Astrocyte (in vitro differentiated cells and primary cell): ENCODE measurements at regions not wholly inside any gene's neighbourhood (a gene's known extent, or its start where the extent isn't known, plus 50 kb on each side); places are given as distances from the start of the nearest gene placed in this dataset.

Experiments used
- DNase-seq: peaks from one replicate; pipeline ENCODE4 v3.0.0-alpha.2; 2010; ENCODE audit warnings: low read depth
- FAIRE-seq: peaks from 2 replicates; lab custom pipeline; 2011; peaks lifted over from hg19 to GRCh38; lab: Jason Lieb, UNC
- H2AFZ ChIP-seq: 2 replicates; pipeline ENCODE4 v1.6.0; 2012; ENCODE audit warnings: low read depth, low read length, inconsistent platforms
- H3K27ac ChIP-seq: 2 replicates; pipeline ENCODE4 v1.5.1; 2011; ENCODE audit warnings: low read depth, low read length, inconsistent platforms
- H3K27me3 ChIP-seq: 2 replicates; pipeline ENCODE4 v1.6.0; 2011; ENCODE audit warnings: low read length, inconsistent platforms; ENCODE audit not compliant: insufficient read depth
- H3K36me3 ChIP-seq: 2 replicates; pipeline ENCODE4 v1.5.1; 2011; ENCODE audit warnings: low read length, inconsistent platforms; ENCODE audit not compliant: insufficient read depth
- H3K4me1 ChIP-seq: 2 replicates; pipeline ENCODE4 v1.5.1; 2011; ENCODE audit warnings: low read length, inconsistent platforms; ENCODE audit not compliant: insufficient read depth
- H3K4me2 ChIP-seq: 2 replicates; pipeline ENCODE4 v1.6.0; 2012; ENCODE audit warnings: low read length, inconsistent platforms
- H3K4me3 ChIP-seq: 2 replicates; pipeline ENCODE4 v1.5.1; 2011; ENCODE audit warnings: low read depth, mild to moderate bottlenecking, low read length, inconsistent platforms; ENCODE audit not compliant: insufficient read depth
- H3K79me2 ChIP-seq: 2 replicates; pipeline ENCODE4 v1.6.0; 2012; ENCODE audit warnings: mild to moderate bottlenecking, low read length, inconsistent platforms; ENCODE audit not compliant: insufficient read depth
- H3K9ac ChIP-seq: 2 replicates; pipeline ENCODE4 v1.6.0; 2012; ENCODE audit warnings: mild to moderate bottlenecking, low read length, inconsistent platforms
- H3K9me3 ChIP-seq: 2 replicates; pipeline ENCODE4 v1.5.1; 2012; ENCODE audit warnings: low read depth, mild to moderate bottlenecking, low read length, inconsistent platforms; ENCODE audit not compliant: insufficient read depth
- H4K20me1 ChIP-seq: 2 replicates; pipeline ENCODE4 v1.6.0; 2012; ENCODE audit warnings: low read length, inconsistent platforms; ENCODE audit not compliant: insufficient read depth
- H3K27ac Mint-ChIP-seq: one replicate; pipeline ENCODE4 v1.8.0; 2021; ENCODE audit warnings: mild to moderate bottlenecking, mixed read lengths; ENCODE audit not compliant: unreplicated experiment
- H3K27me3 Mint-ChIP-seq: one replicate; pipeline ENCODE4 v1.8.0; 2021; ENCODE audit warnings: low read depth, mixed read lengths; ENCODE audit not compliant: unreplicated experiment
- H3K36me3 Mint-ChIP-seq: one replicate; pipeline ENCODE4 v1.8.0; 2021; ENCODE audit warnings: low read depth, mixed read lengths; ENCODE audit not compliant: unreplicated experiment
- H3K4me1 Mint-ChIP-seq: one replicate; pipeline ENCODE4 v1.8.0; 2021; ENCODE audit warnings: low read depth, mixed read lengths; ENCODE audit not compliant: unreplicated experiment
- H3K4me3 Mint-ChIP-seq: one replicate; pipeline ENCODE4 v1.8.0; 2021; ENCODE audit warnings: mild to moderate bottlenecking, moderate library complexity, mixed read lengths; ENCODE audit not compliant: unreplicated experiment
- H3K9me3 Mint-ChIP-seq: one replicate; pipeline ENCODE4 v1.8.0; 2021; ENCODE audit warnings: mild to moderate bottlenecking, mixed read lengths; ENCODE audit not compliant: unreplicated experiment
- CTCF ChIP-seq: IDR thresholded peaks from 2 replicates; pipeline ENCODE4 v1.5.1; 2011; ENCODE audit warnings: low read depth, mild to moderate bottlenecking, inconsistent platforms, low read length, moderate library complexity; ENCODE audit not compliant: insufficient read depth
- EZH2 ChIP-seq: IDR thresholded peaks from 2 replicates; pipeline ENCODE4 v1.6.1; 2012; ENCODE audit warnings: mild to moderate bottlenecking, low read length, inconsistent platforms; ENCODE audit not compliant: insufficient read depth

GRCh38 chr2:43040084-43040854, 186.1 kb downstream of the ZFP36L2 start:
- Histone ChIP-seq H3K4me1 (peaks cover 32% of the 10 kb centered on the region), H3K27me3 (no peaks in the 10 kb centered on the region), H3K27ac (no peak overlapping the region), H2AFZ (no peak overlapping the region), H3K4me2 (no peak overlapping the region), H4K20me1 (no peaks in the 10 kb centered on the region), H3K4me3 (no peak overlapping the region), H3K79me2 (no peaks in the 10 kb centered on the region), H3K9me3 (no peaks in the 10 kb centered on the region), H3K36me3 (no peaks in the 10 kb centered on the region), H3K9ac (no peak overlapping the region)
- DNase-seq (no peak), FAIRE-seq (no peak)
- no peaks in the 10 kb centered on the region for H3K36me3 Mint-ChIP-seq
- H3K27me3 Mint-ChIP-seq, result peaks cover 2% of the 10 kb centered on the region
- no peaks in the 10 kb centered on the region for H3K9me3 Mint-ChIP-seq
- H3K27ac Mint-ChIP-seq, result no peak overlapping the region
- H3K4me3 Mint-ChIP-seq, result no peak overlapping the region
- peaks cover 35% of the 10 kb centered on the region for H3K4me1 Mint-ChIP-seq
- no peak for TF ChIP-seq EZH2
- TF ChIP-seq CTCF, result no peak

- Mint-ChIP-seq H3K36me3 (no peaks in the 10 kb centered on the region), H3K4me1 (peaks cover 35% of the 10 kb centered on the region), H3K4me3 (no peak overlapping the region), H3K27ac (no peak overlapping the region), H3K9me3 (no peaks in the 10 kb centered on the region), H3K27me3 (peaks cover 2% of the 10 kb centered on the region)
- no peak overlapping the region for H2AFZ ChIP-seq
- TF ChIP-seq CTCF (no peak), EZH2 (no peak)
- FAIRE-seq (no peak), DNase-seq (no peak)
- H4K20me1 ChIP-seq, result no peaks in the 10 kb centered on the region
- no peak overlapping the region for H3K9ac ChIP-seq
- H3K4me1 ChIP-seq, result peaks cover 32% of the 10 kb centered on the region
- no peak overlapping the region for H3K27ac ChIP-seq
- no peaks in the 10 kb centered on the region for H3K79me2 ChIP-seq
- no peak overlapping the region for H3K4me2 ChIP-seq
- no peaks in the 10 kb centered on the region for H3K9me3 ChIP-seq
- no peaks in the 10 kb centered on the region for H3K27me3 ChIP-seq
- H3K4me3 ChIP-seq, result no peak overlapping the region
- no peaks in the 10 kb centered on the region for H3K36me3 ChIP-seq
These were observed 186.9 kb downstream of the ZFP36L2 start for GRCh38 chr2:43039376-43040080.
